B cell (primary cell): ENCODE measurements at regions not wholly inside any gene's neighbourhood (a gene's known extent, or its start where the extent isn't known, plus 50 kb on each side); places are given as distances from the start of the nearest gene placed in this dataset.

ENCODE experiments used
- ATAC-seq: fragments of 200-7000 bp; cut with Tn5 transposase; one replicate; pipeline ENCODE4 v1.10.0; 2021; ENCODE audit warnings: low read depth, mild to moderate bottlenecking, moderate number of reproducible peaks, moderate library complexity
- CTCF ChIA-PET: fragments of 350-600 bp; sonication (Branson Sonifier 250); formaldehyde crosslinking; loops from one replicate; lab custom pipeline; 2021; ENCODE audit warnings: antibody characterized with exemption, inconsistent platforms; lab: Charles Lee
- POLR2A ChIA-PET: fragments of 350-600 bp; sonication (Branson Sonifier 250); formaldehyde crosslinking; loops from one replicate; lab custom pipeline; 2021; ENCODE audit warnings: antibody characterized with exemption; lab: Charles Lee
- DNase-seq: peaks from one replicate; pipeline ENCODE4 v3.0.0; 2013
- H2AFZ ChIP-seq: 2 replicates; pipeline ENCODE4 v1.6.1; 2012; ENCODE audit warnings: mild to moderate bottlenecking, low read depth, low read length; ENCODE audit not compliant: insufficient read depth, poor library complexity, severe bottlenecking
- H3K27ac ChIP-seq, 2 donors: 1 replicate in 1 of 2; 2 replicates in 1 of 2; pipeline ENCODE4 v1.5.1; 2012 to 2013; ENCODE audit warnings: low read length in 2 of 2, mild to moderate bottlenecking in 2 of 2, moderate library complexity in 1 of 2
- H3K27me3 ChIP-seq, 4 experiments: fragments of 200-600 bp in 1 of 4; sonication (generic) in 1 of 4; replicated peaks in 1 of 4; 1 replicate in 2 of 4; 2 replicates in 2 of 4; pipeline versions ENCODE4 v1.6.1 to v1.7.0; 2013 to 2016; ENCODE audit warnings: low read length in 3 of 4, mild to moderate bottlenecking in 2 of 4, mixed read lengths in 1 of 4, moderate library complexity in 1 of 4; ENCODE audit not compliant: insufficient read depth in 4 of 4, control insufficient read depth in 3 of 4; ENCODE audit errors: control extremely low read depth in 1 of 4
- H3K36me3 ChIP-seq, 2 experiments: replicated peaks in 1 of 2; 1 replicate in 1 of 2; 2 replicates in 1 of 2; pipeline versions ENCODE4 v1.6.1 to v1.7.1; 2013; ENCODE audit warnings: low read length in 1 of 2; ENCODE audit not compliant: insufficient read depth in 2 of 2, control insufficient read depth in 1 of 2; ENCODE audit errors: control extremely low read depth in 1 of 2, extremely low read depth in 1 of 2
- H3K4me1 ChIP-seq, 2 donors: fragments of 200-600 bp in 1 of 2; sonication (generic) in 1 of 2; 1 replicate in 1 of 2; 2 replicates in 1 of 2; pipeline versions ENCODE4 v1.5.1 to v1.6.1; 2013 to 2017; ENCODE audit warnings: low read length in 2 of 2; ENCODE audit not compliant: control insufficient read depth in 2 of 2, insufficient read depth in 2 of 2
- H3K4me2 ChIP-seq: replicated peaks from 2 replicates; pipeline ENCODE3; 2012; ENCODE audit warnings: mild to moderate bottlenecking, low read depth, low read length; ENCODE audit not compliant: poor library complexity, severe bottlenecking
- H3K4me3 ChIP-seq, 5 experiments: fragments of 200-600 bp in 1 of 5; sonication (generic) in 1 of 5; 1 replicate in 3 of 5; 2 replicates in 2 of 5; pipeline versions ENCODE4 v1.5.1 to v1.7.0; 2011 to 2016; ENCODE audit warnings: low read length in 4 of 5, mild to moderate bottlenecking in 4 of 5, low read depth in 2 of 5, control low read depth in 1 of 5, moderate library complexity in 1 of 5; ENCODE audit not compliant: insufficient read depth in 1 of 5; ENCODE audit errors: control extremely low read depth in 1 of 5, extremely low read depth in 1 of 5
- H3K79me2 ChIP-seq: fragments of 200-600 bp; sonication (generic); one replicate; pipeline ENCODE4 v1.6.0; 2016; ENCODE audit warnings: low read length; ENCODE audit not compliant: control insufficient read depth, insufficient read depth
- H3K9ac ChIP-seq: fragments of 200-600 bp; sonication (generic); 2 replicates; pipeline ENCODE4 v1.6.1; 2017; ENCODE audit warnings: mild to moderate bottlenecking, low read length, moderate library complexity
- H3K9me3 ChIP-seq, 3 donors: one replicate each; pipeline versions ENCODE4 v1.6.1 to v1.7.1; 2013; ENCODE audit warnings: low read length in 2 of 3; ENCODE audit not compliant: control insufficient read depth in 2 of 3, insufficient read depth in 1 of 3; ENCODE audit errors: control extremely low read depth in 1 of 3
- H4K20me1 ChIP-seq: 2 replicates; pipeline ENCODE4 v1.6.0; 2012; ENCODE audit warnings: mild to moderate bottlenecking, low read length; ENCODE audit not compliant: insufficient read depth, control insufficient read depth, poor library complexity, severe bottlenecking
- H3K27ac Mint-ChIP-seq: one replicate; pipeline ENCODE4 v1.8.0; 2021; ENCODE audit warnings: mixed read lengths
- H3K27me3 Mint-ChIP-seq: one replicate; pipeline ENCODE4 v1.8.0; 2021; ENCODE audit warnings: mixed read lengths
- H3K4me1 Mint-ChIP-seq: one replicate; pipeline ENCODE4 v1.8.0; 2021; ENCODE audit warnings: mixed read lengths
- H3K4me3 Mint-ChIP-seq: one replicate; pipeline ENCODE4 v1.8.0; 2021; ENCODE audit warnings: mixed read lengths
- H3K9me3 Mint-ChIP-seq: one replicate; pipeline ENCODE4 v1.8.0; 2022; ENCODE audit warnings: mixed read lengths; ENCODE audit not compliant: insufficient read depth
- CTCF ChIP-seq: fragments of 200-600 bp; IDR thresholded peaks from one replicate; pipeline ENCODE4 v1.8.0; 2022; ENCODE audit warnings: antibody characterized with exemption, mild to moderate bottlenecking
- EZH2 ChIP-seq: IDR thresholded peaks from 2 replicates; pipeline ENCODE4 v1.6.1; 2012; ENCODE audit warnings: borderline replicate concordance, low read depth, mild to moderate bottlenecking, moderate library complexity, low read length; ENCODE audit not compliant: insufficient read depth, poor library complexity, severe bottlenecking
- WGBS: methylation state at CpG from one replicate; pipeline ENCODE4 v1.1.5; 2013; ENCODE audit warnings: missing lambda C conversion rate; ENCODE audit not compliant: insufficient coverage; 5-methylcytosine and 5-hydroxymethylcytosine counted together
- intact Hi-C: fragments of 100-400 bp; cut with micrococcal nuclease; formaldehyde crosslinking; loops from one replicate; pipeline ENCODE4 v1.10.0; 2022

GRCh38 chr2:45177870-45178269 is 168.6 kb upstream of the SIX2 start:
- peaks cover 0 to 4% (median 0%) of the 10 kb centered on the region in 3 donors for H3K9me3 ChIP-seq
- H3K4me3 Mint-ChIP-seq = no peak overlapping the region
- H3K27ac Mint-ChIP-seq = no peak overlapping the region
- no peaks in the 10 kb centered on the region for H4K20me1 ChIP-seq
- 40% methylated on average over 2 of the region's 9 CpGs for WGBS
- ATAC-seq (no peak), DNase-seq (no peak)
- no peaks in the 10 kb centered on the region for H3K4me1 Mint-ChIP-seq
- no peaks in the 10 kb centered on the region for H3K79me2 ChIP-seq
- no peak overlapping the region for H3K27ac ChIP-seq
- H3K4me2 ChIP-seq = no peak overlapping the region
- no peak overlapping the region for H3K9ac ChIP-seq
- POLR2A ChIA-PET = no interaction called here
- no peak overlapping the region for H3K4me3 ChIP-seq
- H3K9me3 Mint-ChIP-seq = peaks cover 2% of the 10 kb centered on the region
- TF ChIP-seq EZH2 (no peak), CTCF (no peak)
- no peaks in the 10 kb centered on the region for H3K36me3 ChIP-seq
- no peaks in the 10 kb centered on the region for H3K4me1 ChIP-seq
- H3K27me3 Mint-ChIP-seq = peaks cover 31% of the 10 kb centered on the region
- no peak overlapping the region for H2AFZ ChIP-seq
- CTCF ChIA-PET = no interaction called here
- peaks cover 0 to 6% (median 1%) of the 10 kb centered on the region in 4 experiments for H3K27me3 ChIP-seq
- intact Hi-C loops = no loop called here

DNA sequence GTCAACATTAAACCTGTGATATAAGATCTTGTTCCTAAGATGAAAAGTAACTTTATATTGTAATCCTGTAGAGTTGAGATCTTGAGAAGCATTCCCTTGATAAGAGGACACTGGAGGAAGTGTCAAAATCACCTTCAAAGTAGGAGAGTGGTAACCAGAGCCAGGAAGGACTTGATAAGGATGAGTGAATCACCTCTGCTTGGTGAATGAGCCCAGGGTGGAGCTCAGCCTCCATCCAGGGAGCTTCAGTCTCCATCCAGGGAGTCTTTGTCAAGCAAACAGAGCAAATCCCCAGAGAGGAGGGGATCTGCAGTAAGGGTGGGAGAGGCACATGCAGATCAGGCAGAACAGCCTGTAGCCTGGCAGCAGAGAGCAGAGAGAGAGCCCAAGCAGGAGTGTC is 167.1 kb upstream of the SIX2 start:
- ATAC-seq (no peak), DNase-seq (no peak)
- Mint-ChIP-seq H3K27ac (no peak overlapping the region), H3K9me3 (peaks cover 2% of the 10 kb centered on the region), H3K4me1 (no peaks in the 10 kb centered on the region), H3K27me3 (peaks cover 39% of the 10 kb centered on the region), H3K4me3 (no peak overlapping the region)
- H3K27ac ChIP-seq = no peak overlapping the region
- H3K27me3 ChIP-seq = peaks cover 0 to 13% (median 6%) of the 10 kb centered on the region in 4 experiments
- ChIA-PET CTCF (no interaction called here), POLR2A (no interaction called here)
- no peaks in the 10 kb centered on the region for H3K4me1 ChIP-seq
- no peak overlapping the region for H2AFZ ChIP-seq
- no peaks in the 10 kb centered on the region for H3K79me2 ChIP-seq
- H3K4me3 ChIP-seq = no peak overlapping the region
- no peaks in the 10 kb centered on the region for H3K36me3 ChIP-seq
- peaks cover 0 to 4% (median 0%) of the 10 kb centered on the region in 3 donors for H3K9me3 ChIP-seq
- H3K9ac ChIP-seq = no peak overlapping the region
- intact Hi-C loops = no loop called here
- no peaks in the 10 kb centered on the region for H4K20me1 ChIP-seq
- no peak overlapping the region for H3K4me2 ChIP-seq
- TF ChIP-seq EZH2 (no peak), CTCF (no peak)
